ENCODE measurements at regions not wholly inside any gene's neighbourhood (a gene's known extent, or its start where the extent isn't known, plus 50 kb on each side); places are given as distances from the start of the nearest gene placed in this dataset.

DNA sequence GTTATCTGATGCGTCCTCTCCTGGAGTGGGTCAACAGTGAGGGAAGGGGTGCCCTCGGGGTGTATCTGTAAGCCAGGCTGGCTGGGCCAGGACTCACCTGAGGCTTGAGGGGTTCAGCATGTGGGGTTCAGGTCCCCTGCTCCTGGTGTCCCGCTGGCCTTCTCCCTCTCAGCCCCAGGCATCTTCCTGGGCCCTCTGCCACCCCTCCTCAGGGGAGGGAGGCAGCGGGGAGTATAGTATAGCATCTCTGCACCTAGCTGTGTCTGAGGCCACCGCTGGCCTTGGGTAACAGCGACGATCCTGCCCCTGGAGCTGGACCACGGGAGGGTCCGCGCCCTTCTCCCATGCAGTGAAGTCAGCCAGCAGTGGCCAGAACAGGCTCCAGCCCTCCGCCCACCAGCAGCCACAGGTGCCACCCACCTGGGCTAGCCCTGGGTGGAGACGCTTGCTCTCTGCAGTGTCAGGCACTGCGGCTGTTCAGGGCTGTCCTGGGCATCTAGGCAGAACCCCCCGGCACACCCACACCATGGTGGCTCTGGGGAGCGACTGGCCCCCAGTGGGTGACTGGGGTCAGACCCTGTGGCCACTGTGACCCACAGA is 110.7 kb upstream of the NKX1-1 start:
- DNase-seq = no peak
- Mint-ChIP-seq H3K27me3 (ENCODE audit: insufficient read depth) (peaks cover 22% of the 10 kb centered on the region), H3K36me3 (ENCODE audit: low read depth) (no peaks in the 10 kb centered on the region), H3K4me3 (no peak overlapping the region), H3K27ac (no peak overlapping the region), H3K4me1 (ENCODE audit: low read depth) (no peaks in the 10 kb centered on the region), H3K9me3 (no peaks in the 10 kb centered on the region)
- TF ChIP-seq, protein P1, sequence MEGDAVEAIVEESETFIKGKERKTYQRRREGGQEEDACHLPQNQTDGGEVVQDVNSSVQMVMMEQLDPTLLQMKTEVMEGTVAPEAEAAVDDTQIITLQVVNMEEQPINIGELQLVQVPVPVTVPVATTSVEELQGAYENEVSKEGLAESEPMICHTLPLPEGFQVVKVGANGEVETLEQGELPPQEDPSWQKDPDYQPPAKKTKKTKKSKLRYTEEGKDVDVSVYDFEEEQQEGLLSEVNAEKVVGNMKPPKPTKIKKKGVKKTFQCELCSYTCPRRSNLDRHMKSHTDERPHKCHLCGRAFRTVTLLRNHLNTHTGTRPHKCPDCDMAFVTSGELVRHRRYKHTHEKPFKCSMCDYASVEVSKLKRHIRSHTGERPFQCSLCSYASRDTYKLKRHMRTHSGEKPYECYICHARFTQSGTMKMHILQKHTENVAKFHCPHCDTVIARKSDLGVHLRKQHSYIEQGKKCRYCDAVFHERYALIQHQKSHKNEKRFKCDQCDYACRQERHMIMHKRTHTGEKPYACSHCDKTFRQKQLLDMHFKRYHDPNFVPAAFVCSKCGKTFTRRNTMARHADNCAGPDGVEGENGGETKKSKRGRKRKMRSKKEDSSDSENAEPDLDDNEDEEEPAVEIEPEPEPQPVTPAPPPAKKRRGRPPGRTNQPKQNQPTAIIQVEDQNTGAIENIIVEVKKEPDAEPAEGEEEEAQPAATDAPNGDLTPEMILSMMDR (IDR thresholded peaks at IDR 0.05) = no peak

DNA sequence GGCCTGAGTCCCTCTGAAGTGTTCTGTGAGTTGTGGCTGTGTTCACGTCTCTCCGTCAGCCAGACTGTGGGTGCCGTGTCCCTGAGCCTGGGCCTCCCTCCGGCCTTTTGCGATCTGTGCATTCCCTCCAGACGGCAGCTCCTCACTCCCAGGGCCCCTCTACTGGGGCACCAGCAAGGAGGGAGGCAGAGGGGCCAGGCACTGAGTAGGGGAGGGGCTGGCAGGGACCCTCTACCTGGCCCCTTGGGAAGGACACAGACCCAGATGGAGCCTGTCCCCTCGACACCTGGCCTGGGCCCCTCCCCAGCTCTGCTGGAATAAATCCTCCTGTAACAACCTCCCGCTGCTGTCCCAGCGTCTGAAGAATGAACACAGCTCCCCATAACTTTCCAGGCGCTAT is 110.0 kb upstream of the NKX1-1 start:
- Mint-ChIP-seq H3K9me3 (no peaks in the 10 kb centered on the region), H3K27me3 (ENCODE audit: insufficient read depth) (peaks cover 19% of the 10 kb centered on the region), H3K4me3 (no peak overlapping the region), H3K36me3 (ENCODE audit: low read depth) (no peaks in the 10 kb centered on the region), H3K4me1 (ENCODE audit: low read depth) (no peaks in the 10 kb centered on the region), H3K27ac (no peak overlapping the region)
- no peak for DNase-seq
- TF ChIP-seq, protein P1 (IDR thresholded peaks at IDR 0.05) = no peak

DNA sequence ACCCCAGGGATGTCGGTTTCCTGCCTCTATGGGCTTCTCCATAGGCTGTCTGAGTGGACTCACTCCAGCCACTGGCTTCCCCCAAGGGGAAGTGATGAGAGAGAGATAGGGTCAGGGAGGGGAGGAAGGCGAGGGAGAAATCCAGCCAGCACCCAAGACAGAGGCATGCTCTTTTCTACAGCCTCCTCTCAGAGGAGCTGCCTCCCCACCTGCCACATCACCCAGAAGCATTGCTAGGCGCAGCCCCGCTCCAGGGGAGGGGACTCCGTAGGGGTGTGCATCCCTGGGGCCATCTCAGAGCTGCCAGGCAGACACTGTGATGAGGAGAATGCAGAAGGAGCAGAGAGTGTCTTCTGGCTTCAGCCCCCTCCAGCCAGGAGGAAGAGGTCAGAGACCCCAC is 109.5 kb upstream of the NKX1-1 start:
- Mint-ChIP-seq H3K4me1 (ENCODE audit: low read depth) (no peaks in the 10 kb centered on the region), H3K27me3 (ENCODE audit: insufficient read depth) (peaks cover 19% of the 10 kb centered on the region), H3K36me3 (ENCODE audit: low read depth) (no peaks in the 10 kb centered on the region), H3K4me3 (no peak overlapping the region), H3K9me3 (no peaks in the 10 kb centered on the region), H3K27ac (no peak overlapping the region)
- TF ChIP-seq, protein P1 (IDR thresholded peaks at IDR 0.05) = no peak
- DNase-seq = no peak

DNA sequence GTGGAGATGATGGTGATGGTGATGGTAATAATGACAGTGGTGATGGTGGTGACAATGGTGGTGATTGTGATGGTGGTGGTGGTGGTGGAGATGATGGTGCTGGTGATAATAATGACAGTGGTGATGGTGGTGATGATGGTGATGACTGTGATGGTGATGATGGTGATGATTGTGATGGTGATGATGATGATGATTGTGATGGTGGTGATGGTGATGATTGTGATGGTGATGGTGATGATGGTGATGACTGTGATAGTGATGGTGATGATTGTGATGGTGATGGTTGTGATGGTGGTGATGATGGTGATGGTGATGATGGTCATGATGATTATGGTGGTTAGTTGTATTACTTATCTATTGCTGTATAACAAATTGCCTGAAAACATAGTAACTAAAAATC is 108.9 kb upstream of the NKX1-1 start:
- no peak overlapping the region for H3K27ac Mint-ChIP-seq
- peaks cover 19% of the 10 kb centered on the region for H3K27me3 Mint-ChIP-seq (ENCODE audit: insufficient read depth)
- DNase-seq = no peak
- no peaks in the 10 kb centered on the region for H3K9me3 Mint-ChIP-seq
- H3K36me3 Mint-ChIP-seq (ENCODE audit: low read depth) = no peaks in the 10 kb centered on the region
- no peaks in the 10 kb centered on the region for H3K4me1 Mint-ChIP-seq (ENCODE audit: low read depth)
- TF ChIP-seq, protein P1 (IDR thresholded peaks at IDR 0.05) = no peak
- H3K4me3 Mint-ChIP-seq = no peak overlapping the region

DNA sequence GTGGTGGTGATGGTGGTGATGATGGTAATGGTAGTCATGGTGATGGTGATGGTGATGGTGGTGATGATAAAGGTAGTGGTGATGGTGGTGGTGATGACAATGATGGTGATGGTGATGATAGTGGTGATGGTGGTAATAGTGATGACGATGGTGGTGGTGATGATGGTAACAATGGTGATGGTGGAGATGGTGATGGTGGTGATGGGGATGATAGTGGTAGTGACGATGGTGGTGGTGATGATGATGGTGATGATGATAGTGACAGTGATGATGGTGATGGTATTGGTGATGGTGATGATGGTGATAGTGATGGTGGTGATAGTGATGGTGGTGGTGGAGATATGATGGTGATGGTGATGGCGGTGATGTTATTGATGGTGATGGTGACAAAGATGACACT is 108.4 kb upstream of the NKX1-1 start:
- no peak for DNase-seq
- H3K27me3 Mint-ChIP-seq (ENCODE audit: insufficient read depth) = peaks cover 20% of the 10 kb centered on the region
- H3K36me3 Mint-ChIP-seq (ENCODE audit: low read depth) = no peaks in the 10 kb centered on the region
- TF ChIP-seq, protein P1 (IDR thresholded peaks at IDR 0.05) = no peak
- no peak overlapping the region for H3K27ac Mint-ChIP-seq
- no peak overlapping the region for H3K4me3 Mint-ChIP-seq
- H3K4me1 Mint-ChIP-seq (ENCODE audit: low read depth) = no peaks in the 10 kb centered on the region
- H3K9me3 Mint-ChIP-seq = no peaks in the 10 kb centered on the region
